ENCODE measurements at regions not wholly inside any gene's neighbourhood (a gene's known extent, or its start where the extent isn't known, plus 50 kb on each side); places are given as distances from the start of the nearest gene placed in this dataset.

GRCh38 chr17:33970279-33970678, 284.8 kb upstream of the CCL2 start:
- DNase-seq (no peak), ATAC-seq (ENCODE audit: insufficient read depth, low FRiP score) (no peak)
- H3K9ac ChIP-seq (ENCODE audit: insufficient read depth in 1 of 2, low read length in 2 of 2), result no peak overlapping the region
- H3K4me1 ChIP-seq (ENCODE audit: control insufficient read depth in 5 of 5, insufficient read depth in 5 of 5, low read length in 5 of 5), result no peaks in the 10 kb centered on the region
- WGBS, 2 donors, result 48 to 65% methylated on average over 5 of the region's 5 CpGs
- H3K9me3 ChIP-seq (ENCODE audit: control insufficient read depth in 4 of 4, insufficient read depth in 3 of 4, low read length in 3 of 4), result peaks cover 0 to 2% (median 0%) of the 10 kb centered on the region in 4 donors
- H3K27me3 ChIP-seq (ENCODE audit: control insufficient read depth in 3 of 3, insufficient read depth in 3 of 3, low read length in 2 of 3), result peaks cover 0 to 13% (median 0%) of the 10 kb centered on the region in 3 donors
- H3K4me3 ChIP-seq, result no peak overlapping the region
- TF ChIP-seq CTCF (IDR thresholded peaks at IDR 0.05; ENCODE audit: control extremely low read depth, extremely low read depth), result no peak
- H3K36me3 ChIP-seq (ENCODE audit: control insufficient read depth in 4 of 4, insufficient read depth in 4 of 4, low read length in 4 of 4), result no peaks in the 10 kb centered on the region
- no peak overlapping the region for H3K27ac ChIP-seq (ENCODE audit: low read depth in 1 of 2, low read length in 1 of 2)

GRCh38 chr17:33972763-33973162, 282.3 kb upstream of the CCL2 start:
- H3K9me3 ChIP-seq (ENCODE audit: control insufficient read depth in 4 of 4, insufficient read depth in 3 of 4, low read length in 3 of 4), result peaks cover 0 to 3% (median 0%) of the 10 kb centered on the region in 4 donors
- 71 to 86% methylated on average over 3 of the region's 3 CpGs for WGBS, 2 donors

GRCh38 chr17:33973491-33973890, 281.6 kb upstream of the CCL2 start:
- WGBS, 2 donors, result 64 to 78% methylated on average over 5 of the region's 5 CpGs
- no peaks in the 10 kb centered on the region for H3K36me3 ChIP-seq (ENCODE audit: control insufficient read depth in 4 of 4, insufficient read depth in 4 of 4, low read length in 4 of 4)
- no peaks in the 10 kb centered on the region for H3K4me1 ChIP-seq (ENCODE audit: control insufficient read depth in 5 of 5, insufficient read depth in 5 of 5, low read length in 5 of 5)
- no peak overlapping the region for H3K4me3 ChIP-seq
- H3K27me3 ChIP-seq (ENCODE audit: control insufficient read depth in 3 of 3, insufficient read depth in 3 of 3, low read length in 2 of 3), result peaks cover 0 to 13% (median 0%) of the 10 kb centered on the region in 3 donors
- H3K9me3 ChIP-seq (ENCODE audit: control insufficient read depth in 4 of 4, insufficient read depth in 3 of 4, low read length in 3 of 4), result peaks cover 0 to 4% (median 0%) of the 10 kb centered on the region in 4 donors
- no peak overlapping the region for H3K27ac ChIP-seq (ENCODE audit: low read depth in 1 of 2, low read length in 1 of 2)
- ATAC-seq (ENCODE audit: insufficient read depth, low FRiP score) (no peak), DNase-seq (no peak)
- no peak overlapping the region for H3K9ac ChIP-seq (ENCODE audit: insufficient read depth in 1 of 2, low read length in 2 of 2)
- TF ChIP-seq CTCF (IDR thresholded peaks at IDR 0.05; ENCODE audit: control extremely low read depth, extremely low read depth), result no peak

More at GRCh38 chr17:33972763-33973162, 282.3 kb upstream of the CCL2 start:
- Histone ChIP-seq H3K9ac (ENCODE audit: insufficient read depth in 1 of 2, low read length in 2 of 2) (no peak overlapping the region), H3K27ac (ENCODE audit: low read depth in 1 of 2, low read length in 1 of 2) (no peak overlapping the region), H3K4me1 (ENCODE audit: control insufficient read depth in 5 of 5, insufficient read depth in 5 of 5, low read length in 5 of 5) (no peaks in the 10 kb centered on the region), H3K27me3 (ENCODE audit: control insufficient read depth in 3 of 3, insufficient read depth in 3 of 3, low read length in 2 of 3) (peaks cover 0 to 13% (median 0%) of the 10 kb centered on the region in 3 donors), H3K36me3 (ENCODE audit: control insufficient read depth in 4 of 4, insufficient read depth in 4 of 4, low read length in 4 of 4) (no peaks in the 10 kb centered on the region), H3K4me3 (no peak overlapping the region)
- TF ChIP-seq CTCF (IDR thresholded peaks at IDR 0.05; ENCODE audit: control extremely low read depth, extremely low read depth), result no peak
- ATAC-seq (ENCODE audit: insufficient read depth, low FRiP score), result no peak
- DNase-seq, result no peak

GRCh38 chr17:33974276-33974675, 280.8 kb upstream of the CCL2 start:
- DNase-seq (no peak), ATAC-seq (ENCODE audit: insufficient read depth, low FRiP score) (no peak)
- Histone ChIP-seq H3K27ac (ENCODE audit: low read depth in 1 of 2, low read length in 1 of 2) (no peak overlapping the region), H3K36me3 (ENCODE audit: control insufficient read depth in 4 of 4, insufficient read depth in 4 of 4, low read length in 4 of 4) (no peaks in the 10 kb centered on the region), H3K4me1 (ENCODE audit: control insufficient read depth in 5 of 5, insufficient read depth in 5 of 5, low read length in 5 of 5) (no peaks in the 10 kb centered on the region), H3K4me3 (no peak overlapping the region), H3K9me3 (ENCODE audit: control insufficient read depth in 4 of 4, insufficient read depth in 3 of 4, low read length in 3 of 4) (peaks cover 0 to 4% (median 0%) of the 10 kb centered on the region in 4 donors), H3K27me3 (ENCODE audit: control insufficient read depth in 3 of 3, insufficient read depth in 3 of 3, low read length in 2 of 3) (peaks cover 0 to 13% (median 0%) of the 10 kb centered on the region in 3 donors), H3K9ac (ENCODE audit: insufficient read depth in 1 of 2, low read length in 2 of 2) (no peak overlapping the region)
- 83 to 88% methylated on average over 3 of the region's 3 CpGs for WGBS, 2 donors
- TF ChIP-seq CTCF (IDR thresholded peaks at IDR 0.05; ENCODE audit: control extremely low read depth, extremely low read depth), result no peak

Data from lung (tissue), 11 donors.